Activated CD4-positive, alpha-beta T cell treated with anti-CD3 and anti-CD28 coated beads, Interleukin-2, Interleukin-4, amounts not matched to agents 100 ng/mL and 50 ng/mL, durations not matched to agents 16 hours and 8 hours (primary cell): ENCODE measurements at regions not wholly inside any gene's neighbourhood (a gene's known extent, or its start where the extent isn't known, plus 50 kb on each side); places are given as distances from the start of the nearest gene placed in this dataset.

Source experiments
- DNase-seq: peaks from one replicate; pipeline ENCODE4 v3.0.0-alpha.2; 2020; ENCODE audit warnings: low spot score

DNA sequence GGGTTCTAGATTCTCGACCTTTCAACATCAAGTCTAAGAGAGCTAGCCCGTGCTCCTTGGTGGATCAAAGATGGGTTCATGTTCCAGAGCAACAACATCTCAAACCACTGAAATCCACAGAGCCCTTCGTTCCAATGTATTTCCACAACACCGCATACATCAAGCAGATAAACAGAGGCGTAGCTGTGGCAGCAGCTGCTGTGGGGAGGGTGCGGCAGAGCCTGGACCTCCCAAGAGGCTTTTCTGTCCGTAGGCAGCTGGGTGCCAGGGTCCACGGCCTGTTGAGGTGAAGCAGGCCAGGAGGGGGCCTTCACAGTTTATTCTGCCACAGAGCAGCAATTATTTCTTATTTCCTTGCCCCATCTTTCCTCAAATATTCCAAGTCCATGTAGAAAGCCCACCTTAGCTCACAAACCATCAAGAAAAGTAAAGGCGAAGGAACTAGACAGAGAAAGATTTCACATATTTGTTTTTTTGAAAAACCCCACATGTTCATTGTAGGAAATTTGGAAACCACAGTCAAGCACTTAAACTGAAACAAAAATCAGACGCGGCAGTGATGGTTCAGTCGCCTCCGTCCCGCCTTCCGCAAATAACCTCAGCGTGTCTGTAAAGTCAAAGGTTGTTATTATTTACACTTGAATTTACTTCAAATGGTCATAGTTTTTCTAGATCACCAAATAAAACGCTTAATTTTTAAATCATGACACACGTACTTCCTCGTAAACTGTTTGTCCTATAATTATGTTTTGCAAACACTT lies 144.6 kb upstream of the FOXF1 start:
- no peak for DNase-seq

DNA sequence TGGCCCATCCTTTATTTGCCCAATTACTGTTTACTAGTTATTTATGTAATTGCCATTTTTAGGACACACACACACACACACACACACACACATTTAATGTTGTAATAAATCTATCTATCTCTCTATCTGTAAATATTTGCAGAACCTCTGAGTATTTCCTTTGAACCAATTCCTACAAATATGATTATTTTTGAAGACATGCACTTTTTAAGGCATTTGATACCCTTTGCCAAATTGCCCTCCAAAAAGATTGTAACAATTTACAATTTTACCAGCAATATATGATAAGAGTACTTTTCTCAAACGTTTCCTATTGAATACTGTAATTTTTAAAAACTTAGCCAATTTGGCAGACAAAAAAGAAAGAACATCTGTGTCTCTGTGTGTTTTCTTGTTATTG lies 143.8 kb upstream of the FOXF1 start:
- DNase-seq, result no peak

DNA sequence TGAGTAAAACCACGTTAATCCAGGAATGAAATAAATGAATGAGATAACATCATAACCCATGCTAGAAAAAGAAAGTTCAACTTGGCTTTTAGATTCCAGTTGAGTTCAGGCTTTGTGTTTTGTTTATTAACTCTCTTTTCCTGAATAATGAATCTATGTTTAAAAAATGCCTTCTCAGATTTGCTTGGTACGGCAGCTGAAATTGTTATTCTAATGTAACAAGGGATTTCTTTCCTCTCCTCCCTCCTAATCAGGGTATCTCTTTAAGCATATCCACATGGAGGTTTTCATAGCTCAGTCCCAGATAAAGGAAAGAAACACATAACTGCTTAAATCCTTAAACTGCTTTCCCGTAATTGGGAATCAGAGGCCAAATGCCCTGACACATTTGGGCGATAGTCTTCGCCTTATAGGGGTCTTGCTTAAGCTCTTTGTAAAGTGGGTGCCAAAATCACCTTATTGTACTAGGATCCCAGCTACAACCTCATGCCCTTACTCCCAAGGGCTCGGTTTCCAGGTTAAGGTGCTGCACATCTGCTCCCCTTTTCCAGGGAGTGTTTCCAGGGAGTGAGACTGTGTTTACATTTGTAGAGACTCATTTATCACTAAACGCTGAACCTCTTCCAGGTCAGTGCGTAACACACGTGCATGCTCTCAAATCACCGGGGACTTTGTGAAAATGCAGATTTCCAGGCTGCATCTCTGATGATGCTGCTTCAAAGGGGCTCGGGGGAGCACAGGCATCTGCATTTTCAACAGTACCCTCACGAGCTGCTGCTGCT lies 142.8 kb upstream of the FOXF1 start:
- DNase-seq, result no peak

DNA sequence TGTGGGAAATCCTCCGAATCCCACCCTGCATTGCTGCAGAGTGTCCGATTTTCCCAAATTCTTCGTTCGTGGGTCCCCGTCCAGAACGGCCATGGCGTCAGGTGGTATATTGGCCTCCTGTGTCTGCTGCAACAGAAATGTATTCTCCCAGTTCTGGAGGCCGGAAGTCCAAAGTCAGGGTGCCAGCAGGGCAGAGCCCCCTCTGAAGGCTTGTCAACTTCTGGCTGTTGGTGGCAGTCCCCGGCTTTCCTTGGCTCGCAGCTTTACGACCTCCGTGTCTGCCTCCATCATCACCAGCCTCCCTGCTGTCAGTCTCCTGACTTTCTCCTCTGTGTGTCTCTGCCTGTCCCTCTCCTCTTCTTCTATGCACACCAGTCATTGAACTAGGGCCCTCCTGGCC lies 142.1 kb upstream of the FOXF1 start:
- no peak for DNase-seq

DNA sequence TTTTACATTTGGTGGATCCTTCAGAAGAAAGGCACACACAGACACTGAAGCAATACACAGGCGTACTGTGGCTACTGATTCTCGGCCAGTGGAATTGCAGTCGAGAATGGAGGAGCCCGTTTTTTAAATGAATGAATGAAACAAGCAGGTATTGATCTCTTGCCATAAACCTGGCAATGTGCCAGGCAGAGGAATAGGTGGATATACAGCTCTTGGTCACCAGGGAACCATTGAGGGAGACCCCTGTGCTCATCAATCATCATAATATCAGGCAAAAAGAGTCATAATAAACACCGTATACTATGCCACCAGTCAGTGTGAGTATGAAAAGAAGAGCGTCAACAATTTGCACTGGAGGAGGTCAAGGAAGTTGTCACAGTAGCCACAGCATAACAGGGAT lies 140.3 kb upstream of the FOXF1 start:
- DNase-seq, result no peak

DNA sequence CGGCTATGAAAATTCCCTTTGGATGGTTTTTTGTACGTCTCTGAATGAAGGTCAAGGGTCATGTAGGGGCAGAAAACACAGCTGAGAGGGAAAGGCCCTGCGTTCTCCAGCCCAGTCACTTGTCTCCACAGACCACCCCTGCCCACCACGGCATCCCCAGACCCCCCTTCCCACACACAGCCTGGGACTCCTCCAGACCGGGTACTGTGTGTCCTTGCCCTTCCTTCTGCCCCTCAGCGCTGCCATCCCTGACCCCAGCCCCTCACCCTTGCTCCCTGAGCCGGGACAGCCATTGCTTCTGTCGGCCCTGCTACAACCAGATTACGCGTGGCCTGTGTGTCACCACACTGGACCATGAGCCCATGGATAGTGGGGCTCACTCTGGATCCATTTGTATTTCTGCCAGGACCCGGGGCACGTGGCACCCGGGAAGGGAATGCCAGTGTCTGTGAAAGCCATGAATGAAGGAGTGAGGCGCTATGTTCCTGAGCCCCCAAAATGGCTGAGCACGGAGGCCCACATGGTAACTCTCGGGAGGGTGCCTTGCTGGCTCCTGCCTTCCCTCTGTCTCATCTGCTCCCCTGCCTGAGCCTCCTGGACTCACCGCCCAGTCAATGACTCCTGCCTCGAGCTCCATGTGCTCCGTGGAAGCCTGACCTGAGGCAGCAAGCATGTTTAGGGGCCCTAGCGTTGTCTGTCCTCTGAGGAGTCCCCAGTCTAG lies 139.1 kb upstream of the FOXF1 start:
- no peak for DNase-seq

DNA sequence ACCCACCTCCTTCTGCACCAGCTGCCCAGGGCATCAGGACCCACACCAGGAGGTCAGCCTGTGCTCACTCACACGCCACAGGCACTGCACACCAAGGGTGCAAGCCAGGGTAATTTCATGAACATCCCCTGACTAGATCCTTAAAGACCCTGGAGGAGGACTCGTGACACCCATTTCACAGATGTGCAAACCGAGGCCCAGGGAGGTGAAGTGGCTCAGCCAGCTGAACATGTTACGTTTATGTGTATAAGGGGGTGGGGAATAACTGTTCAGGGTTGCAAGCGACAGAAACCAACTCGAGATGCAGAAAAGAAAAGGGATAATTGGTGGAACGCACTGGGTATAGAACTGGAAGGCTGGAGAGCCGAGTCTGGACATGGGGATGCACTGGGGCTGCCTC lies 138.1 kb upstream of the FOXF1 start:
- no peak for DNase-seq

DNA sequence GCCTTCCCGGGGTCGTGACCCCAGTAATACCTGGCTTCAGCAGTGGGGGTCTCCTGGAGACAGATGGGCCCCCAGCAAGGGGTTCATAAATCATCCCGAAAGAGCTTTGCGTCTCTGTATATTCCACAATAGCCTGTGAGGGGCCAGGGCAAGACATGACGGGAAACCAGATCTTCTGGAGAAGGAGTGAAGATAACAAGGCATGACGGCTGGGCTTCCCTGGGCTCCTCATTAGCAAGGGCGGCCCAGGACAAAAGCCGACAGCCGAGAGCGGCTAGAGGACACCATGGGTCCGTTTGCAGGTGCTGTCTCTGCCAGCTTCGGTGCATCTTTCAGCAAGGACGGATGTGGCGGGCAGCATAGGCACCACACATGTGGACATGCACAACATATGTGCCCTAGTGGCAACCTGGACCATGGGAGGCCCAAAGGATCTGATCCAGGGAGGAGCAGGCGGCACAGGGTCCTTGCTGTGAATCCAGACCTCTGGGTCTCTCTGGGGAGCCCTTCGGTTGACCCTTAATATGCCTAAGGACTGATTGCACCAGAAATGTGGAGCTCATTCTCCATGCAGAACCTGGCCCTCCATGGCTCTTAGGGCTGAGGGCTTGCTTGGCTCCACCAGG lies 136.9 kb upstream of the FOXF1 start:
- DNase-seq, result no peak

DNA sequence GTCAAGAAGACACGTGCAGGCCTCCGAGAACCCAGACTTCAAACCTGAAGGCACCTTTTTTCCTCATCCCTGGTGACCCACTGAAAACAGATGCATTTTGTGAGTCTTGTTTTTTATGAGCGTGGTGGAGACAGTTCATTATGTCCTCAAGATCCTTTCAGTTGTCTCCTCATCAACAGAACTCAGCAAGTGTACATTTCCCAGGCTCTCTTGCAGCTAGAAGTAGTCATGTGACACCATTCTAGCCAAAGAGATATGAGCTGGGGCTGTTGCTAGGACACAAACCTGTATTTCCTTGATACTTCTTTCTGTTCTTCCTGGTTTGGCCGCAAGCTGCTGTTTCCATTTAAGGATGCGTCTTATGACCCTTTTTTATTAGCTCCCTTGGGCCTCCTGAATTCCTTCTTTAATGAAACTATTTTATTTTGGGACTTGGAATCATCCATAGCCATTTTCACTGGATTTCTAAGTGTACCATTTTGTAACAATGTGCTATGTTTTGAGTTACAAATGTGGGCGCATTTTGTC lies 135.7 kb upstream of the FOXF1 start:
- no peak for DNase-seq

DNA sequence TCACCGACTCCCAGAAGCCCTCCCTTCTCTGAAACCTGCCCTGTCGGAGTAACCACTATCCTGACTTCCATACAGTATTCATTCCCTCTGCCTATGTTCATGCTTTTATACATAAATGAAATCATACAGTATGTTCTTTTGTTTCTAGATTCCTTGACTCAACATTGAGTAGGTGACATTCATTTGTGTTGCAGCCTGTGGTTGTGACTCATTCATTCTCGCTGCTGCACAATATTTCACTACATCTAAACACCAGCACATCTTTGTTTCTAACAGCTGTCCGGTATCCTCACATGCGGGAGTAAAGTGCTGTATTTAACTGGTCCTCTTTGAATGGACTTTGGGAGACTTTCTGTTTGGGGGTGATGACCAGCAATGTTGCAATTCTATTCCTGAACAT lies 135.0 kb upstream of the FOXF1 start:
- DNase-seq, result no peak

DNA sequence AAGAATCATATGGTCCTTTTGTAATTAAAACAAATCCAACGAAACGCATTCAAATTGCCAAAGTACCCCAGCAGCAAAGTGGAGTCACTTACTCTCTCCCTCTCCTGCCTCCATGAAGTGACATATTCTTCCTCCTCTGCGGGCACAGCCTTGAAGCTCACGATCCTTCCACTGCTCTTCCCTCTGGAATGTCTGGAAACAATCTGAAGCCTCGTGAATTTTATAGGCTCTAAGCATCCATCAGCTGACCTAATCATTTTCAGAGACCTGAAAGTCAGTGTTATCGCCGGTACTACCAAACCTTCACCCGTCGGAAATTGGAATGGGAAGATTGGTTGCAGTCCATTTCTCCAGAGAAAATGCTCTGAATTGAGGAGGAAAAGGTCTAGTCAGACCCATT lies 134.5 kb upstream of the FOXF1 start:
- no peak for DNase-seq

DNA sequence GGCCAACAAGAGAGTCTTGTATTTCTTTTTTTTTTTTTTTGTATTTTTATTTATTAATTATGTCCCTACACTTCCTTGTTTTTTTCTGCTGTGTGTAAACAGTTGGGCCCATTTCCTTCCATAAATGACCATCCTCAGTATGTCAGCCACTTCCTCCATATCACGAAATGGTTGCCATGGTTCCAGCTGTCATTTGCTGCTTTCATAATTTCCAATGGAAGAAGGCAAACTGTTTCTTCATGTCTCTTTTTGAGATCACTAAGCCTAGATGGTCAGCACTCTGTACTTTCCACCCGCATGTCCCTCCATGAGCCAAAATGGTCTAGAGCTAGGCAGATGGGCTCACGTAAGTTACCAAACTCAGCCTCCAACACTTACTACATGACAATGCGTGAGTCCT lies 133.5 kb upstream of the FOXF1 start:
- no peak for DNase-seq

DNA sequence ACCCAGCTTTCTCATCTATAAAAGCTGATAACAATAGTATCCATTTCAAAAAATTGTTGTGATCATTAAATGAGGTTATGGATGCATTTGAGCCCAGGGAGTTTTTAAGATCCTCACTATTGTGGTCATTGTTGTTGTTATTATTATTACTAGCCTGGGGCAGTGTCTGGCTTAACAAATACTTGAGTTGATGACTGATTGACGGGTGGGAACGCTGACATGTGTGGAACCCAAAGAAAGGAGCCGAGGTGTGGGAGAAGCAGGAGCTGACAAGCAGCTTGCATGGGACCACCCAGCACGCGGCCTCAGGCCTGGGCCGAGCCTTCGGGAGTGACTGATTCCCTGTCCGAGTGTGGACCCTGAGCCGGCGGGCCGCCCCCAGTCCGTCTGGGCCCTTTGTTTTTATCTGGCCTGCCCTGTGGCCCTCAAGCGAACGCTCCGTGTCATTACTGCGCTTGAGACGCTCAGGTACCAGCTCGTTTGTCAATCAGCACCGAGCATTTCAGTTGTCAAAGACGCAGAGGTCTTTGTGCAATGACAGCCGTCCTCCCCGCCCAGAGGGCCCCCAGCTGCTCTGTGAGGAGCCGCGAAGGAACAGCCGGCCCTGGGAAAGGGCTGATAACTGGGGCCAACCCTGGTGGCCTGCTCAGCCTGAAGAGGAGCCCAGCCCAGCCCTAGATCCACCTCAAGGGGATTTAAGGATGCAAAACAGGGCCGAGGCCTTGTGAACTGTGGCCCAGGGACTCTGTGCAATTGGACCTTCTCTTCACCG lies 132.9 kb upstream of the FOXF1 start:
- DNase-seq, result no peak

DNA sequence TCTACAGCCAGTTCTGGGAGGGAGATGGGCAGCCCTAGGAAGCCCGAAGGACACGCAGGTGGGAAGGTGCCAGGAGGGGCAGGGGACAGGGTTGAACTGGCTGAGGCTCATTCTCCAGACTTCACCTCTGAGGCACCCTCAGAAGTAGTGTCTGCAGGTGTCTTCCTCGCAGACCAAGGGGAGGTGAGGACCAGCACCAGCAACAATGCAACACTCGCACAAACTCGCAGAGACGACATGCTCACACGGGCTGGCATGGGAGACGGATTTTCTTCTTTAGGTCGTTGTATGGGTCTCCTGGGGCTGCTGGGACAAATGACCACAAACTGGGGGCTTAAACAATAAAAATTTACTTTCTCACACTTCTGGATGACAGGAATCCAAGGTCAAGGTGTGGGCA lies 132.2 kb upstream of the FOXF1 start:
- DNase-seq, result no peak

DNA sequence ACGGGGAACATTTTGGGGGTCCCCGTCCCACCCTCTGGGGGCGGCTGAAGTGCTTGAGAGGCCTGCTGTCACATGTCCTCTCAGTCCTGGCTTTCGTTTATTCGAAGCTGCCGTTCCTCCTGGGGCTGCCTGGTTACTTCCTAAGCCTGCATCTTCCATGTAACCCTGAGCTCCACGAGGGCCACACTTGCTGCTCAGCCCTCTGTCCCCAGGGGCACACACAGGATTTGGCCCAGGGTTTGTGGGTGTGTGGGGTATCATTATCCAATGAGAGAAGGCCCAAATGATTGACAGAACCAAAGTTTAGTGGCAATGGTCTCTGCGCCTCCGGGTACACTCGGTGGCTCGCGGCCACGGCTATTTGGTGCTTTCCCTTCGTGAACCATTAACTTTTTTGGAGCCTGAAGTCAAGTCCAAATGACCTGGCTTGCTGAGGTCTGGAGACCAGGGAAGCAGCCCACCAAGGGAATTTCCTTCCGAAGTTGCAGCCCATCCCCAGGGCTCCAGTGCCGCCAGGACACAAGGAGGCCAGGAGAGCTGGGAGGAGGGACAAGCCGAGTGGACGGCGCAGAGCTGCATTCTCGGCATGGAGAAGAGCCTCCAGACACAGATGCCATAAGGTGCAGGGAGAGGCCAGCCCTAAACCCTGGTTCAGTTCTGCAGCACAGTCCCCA lies 131.4 kb upstream of the FOXF1 start:
- no peak for DNase-seq

DNA sequence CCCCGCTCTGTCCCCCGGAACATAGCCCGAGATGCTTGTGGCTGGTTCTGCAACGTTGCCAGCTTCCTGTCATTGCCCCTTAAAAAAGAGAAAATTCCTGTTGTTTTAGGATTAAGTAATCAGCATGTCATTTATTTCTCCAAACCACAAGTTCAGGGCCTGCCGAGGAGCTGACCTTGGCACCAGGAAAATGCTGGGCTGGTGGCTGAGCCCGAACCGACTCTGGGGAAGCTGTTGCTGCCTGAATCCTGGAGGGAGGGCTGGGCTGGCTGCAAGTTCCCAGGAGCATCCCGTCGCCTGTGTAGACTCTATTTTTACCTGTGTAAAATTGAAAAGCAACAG lies 130.9 kb upstream of the FOXF1 start:
- DNase-seq, result no peak

DNA sequence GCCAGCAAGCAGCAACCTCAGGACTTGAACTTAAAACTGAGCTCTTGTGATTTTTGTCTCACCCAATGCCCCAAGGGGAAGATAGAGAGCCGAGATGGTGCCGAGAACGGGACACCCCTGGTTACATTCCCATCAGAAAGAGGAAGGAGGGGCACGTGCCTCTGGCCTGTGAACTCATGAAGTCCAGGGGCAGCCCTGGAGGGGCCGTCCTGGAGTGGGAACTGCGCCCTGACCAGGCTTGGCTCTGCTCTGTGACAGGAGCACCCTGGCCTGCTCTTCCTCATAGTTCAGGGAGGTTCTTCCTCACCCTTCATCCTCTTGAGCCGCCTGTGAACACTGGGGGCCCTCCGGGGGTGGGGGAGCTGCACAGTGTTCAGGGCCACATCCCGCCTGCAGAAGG lies 130.3 kb upstream of the FOXF1 start:
- DNase-seq, result no peak

DNA sequence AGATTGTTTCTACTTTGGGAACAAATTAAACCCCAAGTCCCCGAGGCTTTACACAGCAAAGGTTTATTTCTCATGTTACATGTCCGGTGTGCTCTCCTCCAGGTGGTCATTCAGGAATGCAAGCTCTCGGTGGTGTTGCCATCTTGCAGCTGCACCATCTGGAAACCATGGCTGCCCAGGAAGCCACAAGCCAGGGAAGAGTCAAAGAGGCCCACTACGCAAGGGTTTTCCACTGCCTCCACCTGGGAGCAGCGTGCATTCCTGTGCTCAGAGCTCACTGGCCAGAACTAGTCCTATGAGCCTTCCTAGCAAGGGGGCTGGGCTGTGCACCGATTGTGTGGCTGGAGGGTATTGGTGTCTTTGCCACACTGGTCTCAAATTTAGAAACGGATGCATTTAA lies 128.8 kb upstream of the FOXF1 start:
- no peak for DNase-seq

DNA sequence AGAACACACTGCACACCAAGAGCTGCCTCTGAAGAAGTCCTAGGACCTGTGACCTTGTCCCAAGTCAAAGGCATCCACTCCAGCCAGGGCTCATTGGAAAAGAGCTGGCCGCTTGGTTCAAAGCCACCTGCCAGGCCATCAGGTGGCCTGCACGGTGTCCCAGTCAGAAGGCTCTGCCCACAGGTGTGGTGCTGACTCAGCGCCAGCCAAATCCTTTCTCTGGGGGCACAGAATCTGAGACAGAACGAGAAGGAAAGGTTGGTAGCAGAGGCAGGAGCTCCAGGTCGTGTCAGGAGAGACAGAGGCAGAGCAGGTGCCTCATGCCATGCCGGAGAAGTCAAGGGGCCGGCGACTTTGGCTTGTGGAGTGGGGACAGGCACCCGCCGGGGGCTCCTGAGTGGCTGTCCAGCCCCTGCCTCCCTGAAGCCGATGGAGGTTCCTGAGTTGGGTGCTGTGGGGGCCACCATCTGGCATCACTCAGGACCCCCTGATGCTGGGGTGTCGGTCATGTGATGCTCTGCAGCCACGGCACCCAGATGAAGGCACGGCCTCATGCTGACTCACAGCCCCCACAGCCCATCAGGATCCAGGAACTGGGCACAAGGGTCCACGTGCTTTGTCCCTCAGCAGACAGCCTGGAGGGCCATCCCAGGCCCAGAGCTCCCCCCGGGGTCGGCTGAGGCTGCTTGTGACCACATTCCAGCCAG lies 128.1 kb upstream of the FOXF1 start:
- DNase-seq, result no peak

DNA sequence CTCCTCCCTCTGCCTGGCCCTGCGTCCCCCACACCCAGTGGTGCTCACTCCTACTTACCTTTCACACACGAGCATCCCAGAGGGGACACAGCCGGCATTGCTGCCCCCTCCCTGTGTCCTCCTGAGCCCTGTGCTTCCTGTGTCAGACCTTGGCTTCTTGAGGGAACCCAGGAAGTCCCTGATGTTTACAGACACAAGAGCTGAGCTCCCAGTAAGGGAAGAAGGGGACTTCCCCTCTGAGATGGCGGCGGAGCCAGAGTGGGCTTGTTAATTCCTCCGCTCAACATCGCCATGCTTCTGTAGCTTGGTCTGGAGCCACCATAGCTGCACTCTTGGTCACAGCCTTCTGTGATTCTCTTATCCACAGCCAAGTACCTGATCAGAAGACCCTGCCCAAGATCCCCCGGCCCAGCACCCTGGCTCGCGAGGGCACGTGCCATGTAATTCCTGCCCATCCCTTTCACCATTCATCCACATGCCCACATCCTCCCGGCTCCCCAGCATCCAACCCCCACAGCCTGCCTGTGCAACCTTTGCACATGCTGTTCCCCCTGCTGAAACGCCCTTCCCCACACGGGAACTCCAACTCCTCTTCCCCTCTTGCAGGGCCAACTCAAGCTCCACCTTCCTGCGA lies 127.4 kb upstream of the FOXF1 start:
- DNase-seq, result no peak
